ENCODE measurements at regions not wholly inside any gene's neighbourhood (a gene's known extent, or its start where the extent isn't known, plus 50 kb on each side); places are given as distances from the start of the nearest gene placed in this dataset.

- TF ChIP-seq EP300 (IDR thresholded peaks at IDR 0.05; ENCODE audit: low read depth), result no peak
- no peak for TF ChIP-seq POLR2A (IDR thresholded peaks at IDR 0.05)
These were observed 495.5 kb upstream of the MYT1L start for GRCh38 chr2:2826621-2827020.
